ENCODE measurements at regions not wholly inside any gene's neighbourhood (a gene's known extent, or its start where the extent isn't known, plus 50 kb on each side); places are given as distances from the start of the nearest gene placed in this dataset.
"Not testable (repeated sequence)": the region's sequence is repeated elsewhere in the genome, so short reads cannot be mapped to it uniquely, and the experiment has no call there.

- no peak for DNase-seq (ENCODE audit: low spot score)
These were observed 472.2 kb upstream of the ZMIZ1 start for GRCh38 chr10:78596556-78596955.

DNA sequence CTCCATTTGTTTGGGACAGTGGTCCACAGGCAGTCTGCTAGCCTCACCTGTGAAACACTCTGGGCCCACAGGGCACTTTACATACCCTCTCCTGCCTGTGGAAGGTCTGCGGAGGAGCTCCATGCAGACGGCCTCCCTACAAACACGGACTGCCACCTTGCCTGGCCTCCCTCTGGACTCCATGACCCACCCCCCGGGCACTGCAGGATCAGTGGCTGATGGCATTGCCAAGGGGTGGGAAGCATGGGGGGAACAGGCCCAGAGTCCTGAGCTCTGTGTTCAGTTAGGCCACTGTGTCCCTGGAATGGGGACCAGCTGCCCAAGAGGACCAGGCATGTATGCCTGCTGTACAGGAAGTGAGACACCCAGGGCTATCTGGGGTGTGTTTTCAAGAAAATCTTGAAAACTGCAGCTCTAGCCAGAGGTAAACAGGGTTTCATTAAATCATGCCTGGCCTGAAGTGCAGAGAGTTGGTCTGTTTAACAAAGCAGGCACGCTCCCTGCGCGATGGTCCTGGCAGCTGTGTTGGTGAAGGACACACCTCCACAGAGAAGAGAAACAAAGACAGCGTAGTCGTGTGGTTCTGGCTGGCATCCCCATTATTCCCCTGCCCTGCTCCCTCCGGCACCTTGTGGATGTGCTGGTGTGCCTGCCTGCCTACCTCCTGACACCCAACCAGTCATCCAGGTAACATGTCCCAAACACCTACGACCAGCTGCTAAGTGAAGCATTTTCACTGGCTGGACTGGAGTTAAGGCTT lies 470.8 kb upstream of the ZMIZ1 start:
- no peak for DNase-seq (ENCODE audit: low spot score)

DNA sequence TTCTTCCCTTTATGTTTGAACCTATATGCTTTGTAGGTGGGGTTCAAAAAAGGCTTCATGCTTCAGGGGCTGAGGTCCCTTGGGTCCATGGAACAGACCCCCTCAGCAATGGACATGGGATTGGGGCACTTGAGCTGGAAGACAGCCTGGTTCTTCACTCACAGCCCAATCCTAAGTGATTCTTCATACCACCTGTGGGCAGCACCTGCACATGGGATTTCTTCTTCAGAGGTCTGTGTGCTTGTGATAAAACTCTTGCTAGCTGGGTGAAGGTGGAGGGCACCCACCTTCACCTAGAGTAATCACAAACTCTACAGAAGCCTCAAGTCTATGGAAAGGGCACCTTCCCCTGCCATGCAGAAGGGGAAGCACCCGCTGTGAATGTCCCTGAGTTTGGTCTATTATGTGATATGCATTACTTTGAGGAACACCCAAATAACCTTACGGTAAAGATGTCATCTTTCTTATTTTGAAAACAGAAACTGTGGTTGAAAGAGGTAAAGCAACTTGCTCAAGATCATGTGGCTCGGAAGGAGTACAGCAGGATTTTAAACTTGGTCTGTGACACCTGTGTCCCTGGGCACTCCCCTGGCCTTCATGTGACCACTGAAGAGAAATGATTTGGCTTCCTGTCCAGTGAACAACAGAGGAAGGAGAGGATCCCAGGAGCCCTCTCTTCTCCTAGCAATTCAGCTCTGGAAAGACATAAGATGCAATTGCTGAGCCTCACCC lies 469.5 kb upstream of the ZMIZ1 start:
- DNase-seq (ENCODE audit: low spot score), result no peak

DNA sequence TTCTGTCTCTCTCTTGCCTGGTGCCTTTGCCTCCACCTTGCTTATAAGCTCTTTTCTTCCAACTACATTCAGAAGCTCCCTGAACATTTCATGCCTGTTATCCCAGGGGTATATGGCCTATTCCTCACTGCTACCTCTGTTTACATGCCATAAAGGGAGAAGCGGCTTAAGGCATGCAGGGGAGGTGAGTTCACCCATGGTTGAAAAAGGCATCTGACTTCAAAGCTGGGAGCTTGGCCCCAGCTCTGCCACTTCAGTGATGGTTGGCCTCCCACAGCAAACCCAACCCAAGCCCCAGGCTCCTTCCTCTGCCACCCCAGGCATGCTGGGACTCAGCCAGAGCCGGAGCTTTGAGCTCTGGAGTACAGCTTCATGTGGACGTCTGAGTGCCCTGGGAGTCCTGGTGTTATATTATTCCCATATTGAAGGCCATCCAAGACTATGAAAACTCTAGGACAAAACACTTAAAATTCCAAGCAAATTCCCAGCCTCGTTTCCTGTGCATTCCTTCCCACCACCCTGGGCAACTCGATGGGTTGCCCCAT lies 468.6 kb upstream of the ZMIZ1 start:
- no peak for DNase-seq (ENCODE audit: low spot score)

DNA sequence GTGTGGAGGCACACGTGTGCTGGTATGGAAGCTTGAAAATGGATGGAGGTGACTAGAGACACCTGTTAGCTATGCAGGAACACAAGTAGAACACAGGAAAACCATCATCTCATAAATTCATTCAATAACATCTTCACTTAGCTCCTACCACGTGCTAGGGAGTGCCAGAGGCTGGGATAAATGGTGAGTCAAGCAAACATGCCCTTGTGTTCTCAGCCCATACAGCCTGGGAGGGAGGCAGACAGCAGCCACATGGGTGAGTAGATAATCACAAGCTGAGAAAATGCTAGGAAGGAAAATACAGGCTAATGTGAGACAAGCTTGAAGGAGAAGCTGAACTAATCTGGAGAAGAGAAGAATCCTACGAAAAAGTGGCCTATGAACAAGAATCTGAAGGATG lies 468.0 kb upstream of the ZMIZ1 start:
- no peak for DNase-seq (ENCODE audit: low spot score)

DNA sequence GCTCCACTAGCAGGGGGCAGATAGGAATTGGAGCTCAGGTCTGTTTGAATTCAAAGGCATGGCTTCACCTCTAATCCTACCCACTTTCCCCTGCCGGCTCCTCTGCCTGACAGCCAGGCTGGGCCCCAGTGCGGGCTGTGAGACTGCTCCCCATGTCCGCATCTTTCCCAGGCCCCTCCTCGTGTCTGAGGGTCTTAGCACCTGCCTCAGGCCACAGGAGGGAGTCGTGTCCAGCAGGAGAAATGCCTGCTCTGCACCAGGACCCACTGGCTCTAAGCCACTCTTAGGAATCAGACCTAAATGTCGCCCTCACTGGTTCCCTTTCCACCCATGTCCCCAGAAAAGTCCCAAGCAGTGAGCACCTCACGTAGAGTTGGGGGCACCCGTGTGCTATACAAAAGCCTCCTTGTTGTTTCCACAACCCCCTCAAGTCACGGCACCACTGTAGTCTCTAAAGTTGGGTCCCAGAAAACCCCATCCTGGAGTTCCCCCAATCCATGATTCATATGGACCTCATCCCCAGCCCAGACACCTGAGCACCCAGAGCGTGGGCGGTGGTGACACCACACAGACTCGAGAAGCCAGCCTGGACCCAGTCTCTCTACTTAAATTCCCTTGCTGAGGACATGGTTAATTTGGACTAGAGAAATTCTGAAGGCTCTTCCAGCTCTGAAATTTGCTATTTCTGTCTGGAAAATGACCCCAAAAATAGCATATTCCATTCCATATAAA lies 466.4 kb upstream of the ZMIZ1 start:
- no peak for DNase-seq (ENCODE audit: low spot score)

DNA sequence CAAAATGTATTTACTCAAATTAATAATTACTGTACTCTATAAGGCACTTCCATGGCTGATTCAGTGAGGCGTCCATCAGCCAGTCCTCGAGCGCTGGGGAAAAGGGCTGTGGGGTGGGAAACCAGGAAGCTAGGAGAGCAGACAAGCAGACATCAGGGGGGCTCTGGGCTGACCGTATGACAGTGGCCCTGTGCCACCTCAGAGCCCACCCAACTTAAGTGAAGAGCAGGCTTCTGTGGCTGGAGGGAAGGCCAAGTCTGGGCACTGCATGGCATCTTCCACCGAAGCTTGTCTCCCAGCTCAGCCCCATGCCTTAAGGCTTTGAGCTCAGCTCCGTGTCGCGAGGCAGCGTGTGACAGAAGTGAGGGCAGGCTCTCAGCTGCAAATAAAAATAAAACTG lies 464.5 kb upstream of the ZMIZ1 start:
- no peak for DNase-seq (ENCODE audit: low spot score)

DNA sequence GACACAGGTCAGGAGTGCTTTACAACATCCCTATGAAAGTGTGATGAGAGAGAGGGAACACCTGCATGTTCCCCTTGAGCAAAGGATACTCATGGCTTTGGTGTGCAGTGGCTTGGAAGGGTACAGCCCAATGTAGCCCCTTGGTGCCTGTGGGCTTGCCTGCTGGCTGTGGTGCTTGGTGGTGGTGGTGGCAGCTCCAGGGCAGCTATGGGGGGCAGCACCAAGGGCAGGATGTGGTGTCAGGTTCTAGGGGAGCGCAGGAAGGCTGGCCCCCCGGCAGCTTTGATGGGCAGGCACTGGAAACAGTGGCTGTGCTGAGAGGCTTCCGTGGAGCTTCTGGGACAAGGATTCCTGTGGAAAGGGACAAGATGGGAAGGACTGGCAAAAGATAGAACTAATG lies 464.0 kb upstream of the ZMIZ1 start:
- no peak for DNase-seq (ENCODE audit: low spot score)

GRCh38 chr10:78605800-78606350 lies 462.9 kb upstream of the ZMIZ1 start:
- no peak for DNase-seq (ENCODE audit: low spot score)

GRCh38 chr10:78606766-78607165 lies 462.0 kb upstream of the ZMIZ1 start:
- DNase-seq (ENCODE audit: low spot score), result not testable (repeated sequence)

DNA sequence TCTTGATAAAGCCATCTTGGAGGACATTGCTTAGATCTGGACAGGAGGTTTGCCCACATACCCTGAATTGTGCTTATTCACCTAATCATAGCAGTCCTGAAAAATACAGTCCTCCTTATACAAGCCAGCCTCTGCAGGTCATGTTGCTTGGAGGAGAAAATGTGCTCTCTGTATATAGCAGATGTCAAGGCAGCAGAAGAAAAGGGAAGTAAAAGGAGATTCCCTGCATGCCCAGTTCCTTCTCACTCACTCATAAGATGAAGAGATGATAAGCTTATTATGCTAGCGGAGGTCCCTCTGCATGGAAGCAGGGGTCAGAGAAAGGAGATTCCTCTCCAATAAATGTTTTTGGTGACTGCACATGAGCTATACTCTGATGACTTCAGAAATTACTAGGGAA lies 458.8 kb upstream of the ZMIZ1 start:
- no peak for DNase-seq (ENCODE audit: low spot score)

DNA sequence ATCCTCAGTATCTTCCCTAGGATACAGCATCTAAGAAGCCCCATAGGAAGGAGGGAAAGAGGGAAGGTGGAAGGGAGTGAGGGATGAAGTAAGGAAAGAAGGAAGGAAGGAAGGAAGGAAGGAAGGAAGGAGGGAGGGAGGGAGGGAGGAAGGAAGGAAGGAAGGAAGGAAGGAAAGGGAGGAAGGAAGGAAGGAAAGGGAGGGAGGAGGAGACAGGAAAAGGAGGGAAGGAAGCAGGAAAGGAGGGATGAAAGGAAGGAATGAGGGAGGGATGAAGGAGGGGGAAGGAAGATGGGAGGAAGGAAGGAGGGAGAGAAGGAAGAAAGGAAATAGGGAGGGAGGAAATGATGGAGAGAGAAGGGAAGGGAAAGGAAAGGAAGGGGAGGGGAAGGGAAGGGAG lies 455.6 kb upstream of the ZMIZ1 start:
- no peak for DNase-seq (ENCODE audit: low spot score)

- DNase-seq (ENCODE audit: low spot score), result no peak
These were observed 454.5 kb upstream of the ZMIZ1 start for GRCh38 chr10:78614267-78614666.

DNA sequence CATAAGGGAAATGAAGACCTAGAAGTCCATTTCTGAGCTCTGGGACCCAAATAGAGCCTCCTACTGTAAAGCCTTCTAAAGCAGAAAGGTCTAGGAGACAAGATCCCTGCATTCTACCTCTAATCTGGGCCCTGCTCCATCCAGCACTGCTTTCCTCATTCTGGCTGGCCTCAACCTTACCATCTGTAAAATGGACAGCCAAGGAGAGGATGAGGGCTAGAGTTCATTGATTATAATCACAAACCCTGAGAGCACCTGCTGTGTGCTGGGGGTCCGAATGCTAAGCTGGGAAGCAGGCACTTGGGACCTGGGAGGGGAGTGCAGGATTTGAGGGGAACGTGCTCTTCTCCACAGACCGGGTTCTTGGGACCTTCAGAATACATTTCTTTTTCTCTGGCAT lies 454.0 kb upstream of the ZMIZ1 start:
- DNase-seq (ENCODE audit: low spot score), result no peak

DNA sequence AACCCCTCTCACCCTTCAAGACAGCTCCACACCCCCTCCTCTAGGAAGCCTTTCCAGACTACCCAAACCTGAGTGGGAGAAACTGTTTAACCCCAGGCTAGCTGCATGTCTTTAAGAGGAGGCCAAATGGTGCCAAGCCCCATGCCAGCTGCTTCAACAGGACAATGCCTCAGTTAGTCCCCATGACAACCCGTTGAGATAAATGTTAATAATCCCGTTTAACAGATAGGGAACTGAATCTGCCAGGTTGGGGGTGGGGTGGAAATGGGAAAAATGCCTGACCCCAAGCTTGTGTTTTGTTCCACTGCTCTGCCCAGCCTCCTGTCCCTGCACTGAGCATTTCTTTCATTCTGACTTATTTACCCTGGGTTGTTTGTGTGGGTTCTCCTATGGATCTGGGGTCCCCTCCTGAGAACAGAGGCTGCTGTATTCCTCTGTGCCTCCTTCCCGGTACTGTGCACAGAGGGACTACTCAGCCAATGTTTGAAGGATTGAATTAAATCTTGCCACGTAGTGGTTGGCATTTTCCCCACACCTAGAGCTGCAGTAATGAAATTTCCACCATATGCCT lies 452.6 kb upstream of the ZMIZ1 start:
- DNase-seq (ENCODE audit: low spot score), result no peak

GRCh38 chr10:78617115-78617514 lies 451.7 kb upstream of the ZMIZ1 start:
- no peak for DNase-seq (ENCODE audit: low spot score)

GRCh38 chr10:78617631-78618030 lies 451.1 kb upstream of the ZMIZ1 start:
- DNase-seq (ENCODE audit: low spot score), result no peak

GRCh38 chr10:78618050-78618449 lies 450.7 kb upstream of the ZMIZ1 start:
- DNase-seq (ENCODE audit: low spot score), result no peak

DNA sequence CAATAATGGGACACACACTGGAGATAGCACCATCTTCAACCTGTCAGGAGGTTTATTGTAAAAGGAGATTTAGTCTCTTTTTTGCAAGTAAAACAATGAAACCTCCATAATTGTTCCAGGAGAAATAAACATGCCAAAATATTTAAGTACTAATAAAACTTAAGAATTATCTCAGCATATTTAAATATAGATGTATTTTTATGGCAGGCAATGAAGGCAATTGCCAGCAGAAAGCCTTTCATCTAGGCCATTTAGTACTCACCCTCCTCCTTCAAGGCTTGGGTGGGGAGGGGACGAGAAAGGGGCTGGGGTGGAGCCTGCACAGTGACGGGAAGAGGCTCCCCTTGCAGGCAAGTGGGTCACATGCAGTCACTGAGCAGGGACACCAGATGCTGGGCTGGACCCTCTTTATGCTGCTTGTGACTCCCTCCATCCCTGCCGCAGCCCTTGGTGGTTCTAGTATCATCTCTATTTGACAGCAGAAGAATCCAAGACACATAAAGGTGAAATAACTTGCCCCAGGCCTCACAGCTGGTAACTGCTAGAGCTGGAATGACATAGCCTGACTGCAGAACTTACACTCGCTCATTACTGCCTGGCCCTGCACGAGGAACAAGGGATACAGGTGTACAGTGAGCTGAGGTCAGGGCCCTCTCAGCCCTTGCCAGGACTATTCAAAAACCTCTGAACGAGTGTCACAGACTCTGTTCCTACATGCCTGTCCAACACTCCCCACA lies 449.5 kb upstream of the ZMIZ1 start:
- no peak for DNase-seq (ENCODE audit: low spot score)

- DNase-seq (ENCODE audit: low spot score), result no peak
These were observed 448.9 kb upstream of the ZMIZ1 start for GRCh38 chr10:78619896-78620295.
